GM18870 (cell line): ENCODE measurements at regions not wholly inside any gene's neighbourhood (a gene's known extent, or its start where the extent isn't known, plus 50 kb on each side); places are given as distances from the start of the nearest gene placed in this dataset.

Experiments
- ATAC-seq: cut with Tn5 transposase; IDR thresholded peaks from one replicate; pipeline ENCODE4 v1.9.1; 2021; ENCODE audit warnings: moderate library complexity; ENCODE audit not compliant: unreplicated experiment

GRCh38 chr2:16019617-16020351 is 79.4 kb downstream of the MYCN start:
- no peak for ATAC-seq

GRCh38 chr2:16019060-16019480 is 78.7 kb downstream of the MYCN start:
- ATAC-seq = no peak

GRCh38 chr2:16018277-16019059 is 78.1 kb downstream of the MYCN start:
- ATAC-seq = no peak

- no peak for ATAC-seq
Observed at GRCh38 chr2:16016282-16016681, 75.9 kb downstream of the MYCN start.

- no peak for ATAC-seq
Observed at GRCh38 chr2:16015903-16016265, 75.5 kb downstream of the MYCN start.

GRCh38 chr2:16015210-16015902 is 75.0 kb downstream of the MYCN start:
- no peak for ATAC-seq

- no peak for ATAC-seq
Observed at GRCh38 chr2:16014802-16015201, 74.5 kb downstream of the MYCN start.

- ATAC-seq = no peak
Observed at GRCh38 chr2:16014041-16014787, 73.9 kb downstream of the MYCN start.

GRCh38 chr2:16013359-16013911 is 73.1 kb downstream of the MYCN start:
- ATAC-seq = no peak

GRCh38 chr2:16012626-16013358 is 72.4 kb downstream of the MYCN start:
- ATAC-seq = no peak

GRCh38 chr2:16012029-16012596 is 71.8 kb downstream of the MYCN start:
- no peak for ATAC-seq

GRCh38 chr2:16011621-16011960 is 71.2 kb downstream of the MYCN start:
- ATAC-seq = no peak

GRCh38 chr2:16010951-16011620 is 70.7 kb downstream of the MYCN start:
- no peak for ATAC-seq

GRCh38 chr2:16010011-16010410 is 69.7 kb downstream of the MYCN start:
- ATAC-seq = no peak

- ATAC-seq = no peak
Observed at GRCh38 chr2:16009560-16009959, 69.2 kb downstream of the MYCN start.

GRCh38 chr2:16008856-16009255 is 68.5 kb downstream of the MYCN start:
- no peak for ATAC-seq

- ATAC-seq = no peak
Observed at GRCh38 chr2:16008331-16008850, 68.0 kb downstream of the MYCN start.

GRCh38 chr2:16007167-16007934 is 67.0 kb downstream of the MYCN start:
- no peak for ATAC-seq
